SU-DHL-6 (cell line): ENCODE measurements at regions not wholly inside any gene's neighbourhood (a gene's known extent, or its start where the extent isn't known, plus 50 kb on each side); places are given as distances from the start of the nearest gene placed in this dataset.

Experiments
- CTCF ChIP-seq: fragments of 200-600 bp; sonication (generic); IDR thresholded peaks from one replicate; pipeline ENCODE4 v1.5.1; 2017; ENCODE audit warnings: antibody characterized with exemption, mild to moderate bottlenecking, low read length, moderate library complexity; ENCODE audit not compliant: insufficient read depth, poor library complexity, severe bottlenecking
- EZH2phosphoT487 ChIP-seq: fragments of 200-600 bp; sonication (generic), shearing (Covaris generic); conservative IDR thresholded peaks from 2 replicates; pipeline ENCODE4 v1.6.1; 2018; ENCODE audit warnings: mild to moderate bottlenecking, antibody characterized with exemption, low read length, moderate library complexity, mixed read lengths

DNA sequence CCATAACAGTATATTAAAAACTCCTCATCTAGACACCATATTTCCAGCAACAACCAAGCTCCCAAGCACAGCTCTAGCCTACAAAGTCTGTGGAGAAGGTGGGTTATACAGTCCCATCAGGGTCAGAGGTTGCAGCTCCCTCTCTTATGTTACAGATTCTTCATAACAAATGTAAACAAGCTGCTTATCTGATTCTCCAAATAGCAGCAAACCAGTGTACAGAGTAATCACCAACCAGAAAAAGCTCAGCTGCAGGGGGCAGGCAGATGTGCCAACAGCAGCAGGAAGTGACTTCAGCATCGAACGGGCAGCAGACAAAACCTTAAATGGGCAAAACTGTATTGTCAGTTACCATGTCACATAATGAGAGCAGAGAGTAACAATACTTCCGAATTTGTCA, 52.9 kb upstream of the NABP1 start:
- TF ChIP-seq EZH2phosphoT487 (no peak), CTCF (no peak)
